Right lobe of liver (tissue), 6 donors: ENCODE measurements at regions not wholly inside any gene's neighbourhood (a gene's known extent, or its start where the extent isn't known, plus 50 kb on each side); places are given as distances from the start of the nearest gene placed in this dataset.
A peak's percentile ranks its signal among the peaks of the same experiment; 100 is the strongest.

Experiments
- ATAC-seq, 4 donors: fragments of 200-7000 bp; cut with Tn5 transposase; one replicate each; pipeline ENCODE4 v1.9.1; 2020; ENCODE audit warnings: mild to moderate bottlenecking in 4 of 4, moderate library complexity in 4 of 4
- DNase-seq, 3 donors: peaks; one replicate each; pipeline ENCODE4 v3.0.0-alpha.2; 2020
- H3K27ac ChIP-seq, 3 donors: fragments of 200-600 bp; one replicate each; pipeline ENCODE4 v1.8.0; 2022
- H3K27me3 ChIP-seq, 2 donors: fragments of 200-600 bp; one replicate each; pipeline ENCODE4 v1.8.0; 2022
- H3K36me3 ChIP-seq, 4 donors: fragments of 200-600 bp; sonication (generic) in 1 of 4; one replicate each; pipeline versions ENCODE4 v1.5.1 to v1.8.0; 2017 to 2022; ENCODE audit warnings: control low read depth in 1 of 4
- H3K4me1 ChIP-seq, 4 donors: fragments of 200-600 bp; sonication (generic) in 1 of 4; one replicate each; pipeline versions ENCODE4 v1.5.1 to v1.8.0; 2017 to 2022; ENCODE audit warnings: control low read depth in 1 of 4
- H3K4me3 ChIP-seq, 3 donors: fragments of 200-600 bp; one replicate each; pipeline ENCODE4 v1.8.0; 2022
- H3K9me3 ChIP-seq, 4 donors: fragments of 200-600 bp; sonication (generic) in 1 of 4; one replicate each; pipeline versions ENCODE4 v1.5.1 to v1.8.0; 2017 to 2022; ENCODE audit warnings: control low read depth in 1 of 4
- CTCF ChIP-seq, 4 donors: fragments of 200-600 bp in 3 of 4; fragments of 450-650 bp in 1 of 4; IDR thresholded peaks; one replicate each; pipeline versions ENCODE4 v1.5.1 to v1.8.0; 2016 to 2022; ENCODE audit warnings: antibody characterized with exemption in 4 of 4, mild to moderate bottlenecking in 2 of 4
- POLR2A ChIP-seq: fragments of 450-650 bp; IDR thresholded peaks from one replicate; pipeline ENCODE4 v1.6.1; 2017; ENCODE audit warnings: antibody characterized with exemption, mild to moderate bottlenecking
- WGBS: methylation state at CpG from one replicate; pipeline ENCODE4 v1.1.6; 2018; ENCODE audit warnings: low coverage, low lambda C conversion rate; ENCODE audit not compliant: insufficient coverage; ENCODE audit errors: missing lambda C conversion rate; 5-methylcytosine and 5-hydroxymethylcytosine counted together
- intact Hi-C, 2 donors: fragments of 100-400 bp; cut with DNase I; formaldehyde crosslinking; loops; one replicate each; pipeline versions ENCODE4 v1.11.2 to v1.14.1; 2022
- donor health status: DM: no; HTN: yes; CAD: no.
- donor health status: DM: no; HTN: no; CAD: no.
- donor health status: DM: no; HTN: no; CAD: no.
- donor health status: DM: no; HTN: yes; CAD: no.
- donor health status: DM: no; HTN: yes; CAD: no.

- Histone ChIP-seq H3K9me3 (no peaks in the 10 kb centered on the region), H3K36me3 (no peaks in the 10 kb centered on the region), H3K27me3 (no peaks in the 10 kb centered on the region), H3K27ac (no peak overlapping the region), H3K4me1 (peaks cover 0 to 15% (median 6%) of the 10 kb centered on the region in 4 donors), H3K4me3 (no peak overlapping the region)
- ATAC-seq (no peak), DNase-seq (no peak)
- 71% methylated on average over 7 of the region's 7 CpGs for WGBS
- intact Hi-C loops, result no loop called here
- no peak for TF ChIP-seq CTCF (IDR thresholded peaks at IDR 0.05)
- no peak for TF ChIP-seq POLR2A
These were observed 290.8 kb downstream of the EMP1 start for GRCh38 chr12:13487326-13487725.

- H3K36me3 ChIP-seq, result no peaks in the 10 kb centered on the region
- intact Hi-C loops, result no loop called here
- no peak overlapping the region for H3K27ac ChIP-seq
- H3K4me3 ChIP-seq, result no peak overlapping the region
- TF ChIP-seq CTCF (IDR thresholded peaks at IDR 0.05), result no peak
- TF ChIP-seq POLR2A, result no peak
- ATAC-seq (peak; percentile 68 to 87 (median 81)), DNase-seq (no peak)
- H3K9me3 ChIP-seq, result no peaks in the 10 kb centered on the region
- no peaks in the 10 kb centered on the region for H3K27me3 ChIP-seq
- WGBS, result 39% methylated on average over 3 of the region's 3 CpGs
- peaks cover 0 to 15% (median 6%) of the 10 kb centered on the region in 4 donors for H3K4me1 ChIP-seq
These were observed 290.3 kb downstream of the EMP1 start for GRCh38 chr12:13486794-13487193.

GRCh38 chr12:13478650-13479181 lies 282.2 kb downstream of the EMP1 start:
- H3K27ac ChIP-seq, result no peak overlapping the region
- H3K4me1 ChIP-seq, result no peaks in the 10 kb centered on the region
- no peaks in the 10 kb centered on the region for H3K36me3 ChIP-seq
- no peaks in the 10 kb centered on the region for H3K9me3 ChIP-seq
- 69% methylated on average over 5 of the region's 6 CpGs for WGBS
- no peaks in the 10 kb centered on the region for H3K27me3 ChIP-seq
- ATAC-seq (no peak), DNase-seq (no peak)
- intact Hi-C loops, result no loop called here
- H3K4me3 ChIP-seq, result no peak overlapping the region
- TF ChIP-seq POLR2A (no peak), CTCF (IDR thresholded peaks at IDR 0.05) (no peak)

- no CpG with 5 or more reads among the region's 1 CpG for WGBS
- no peak overlapping the region for H3K27ac ChIP-seq
- TF ChIP-seq POLR2A (no peak), CTCF (IDR thresholded peaks at IDR 0.05) (no peak)
- H3K4me3 ChIP-seq, result no peak overlapping the region
- intact Hi-C loops, result no loop called here
- no peak for DNase-seq
- H3K9me3 ChIP-seq, result no peaks in the 10 kb centered on the region
- no peak for ATAC-seq
- H3K4me1 ChIP-seq, result no peaks in the 10 kb centered on the region
- H3K27me3 ChIP-seq, result no peaks in the 10 kb centered on the region
- no peaks in the 10 kb centered on the region for H3K36me3 ChIP-seq
These were observed 277.9 kb downstream of the EMP1 start for GRCh38 chr12:13474381-13474780.

- Histone ChIP-seq H3K9me3 (no peaks in the 10 kb centered on the region), H3K36me3 (no peaks in the 10 kb centered on the region), H3K4me3 (no peak overlapping the region), H3K27me3 (no peaks in the 10 kb centered on the region), H3K4me1 (no peaks in the 10 kb centered on the region), H3K27ac (no peak overlapping the region)
- ATAC-seq (no peak), DNase-seq (no peak)
- 88% methylated on average over 5 of the region's 5 CpGs for WGBS
- no peak for TF ChIP-seq POLR2A
- TF ChIP-seq CTCF (IDR thresholded peaks at IDR 0.05), result no peak
- intact Hi-C loops, result no loop called here
These were observed 276.2 kb downstream of the EMP1 start for GRCh38 chr12:13472690-13473089.
